Right atrium auricular region (tissue), 2 donors: ENCODE measurements at regions not wholly inside any gene's neighbourhood (a gene's known extent, or its start where the extent isn't known, plus 50 kb on each side); places are given as distances from the start of the nearest gene placed in this dataset.

Experiments used
- DNase-seq: peaks from one replicate; pipeline ENCODE4 v3.0.0-alpha.2; 2019; ENCODE audit warnings: low spot score
- H3K27ac ChIP-seq, 2 donors: fragments of 200-600 bp; sonication (generic); 1 replicate in 1 of 2; 2 replicates in 1 of 2; pipeline ENCODE4 v1.5.1; 2016 to 2019
- H3K27me3 ChIP-seq, 2 donors: fragments of 200-600 bp; sonication (generic); one replicate each; pipeline versions ENCODE4 v1.5.1 to v1.6.0; 2017 to 2019
- H3K36me3 ChIP-seq: fragments of 200-600 bp; sonication (generic); one replicate; pipeline ENCODE4 v1.5.1; 2016
- H3K4me1 ChIP-seq, 2 donors: fragments of 200-600 bp; sonication (generic); one replicate each; pipeline versions ENCODE4 v1.5.1 to v1.6.0; 2017 to 2019
- H3K4me3 ChIP-seq, 2 donors: fragments of 200-600 bp; sonication (generic); 1 replicate in 1 of 2; 2 replicates in 1 of 2; pipeline ENCODE4 v1.5.1; 2017 to 2019; ENCODE audit warnings: mild to moderate bottlenecking in 1 of 2, moderate library complexity in 1 of 2
- H3K9me3 ChIP-seq, 2 donors: fragments of 200-600 bp; sonication (generic); one replicate each; pipeline ENCODE4 v1.5.1; 2019
- TF ChIP-seq, protein P1 (sequence below), 2 donors: fragments of 200-600 bp; sonication (generic); IDR thresholded peaks; one replicate each; pipeline ENCODE4 v1.5.1; 2019; ENCODE audit warnings: antibody characterized with exemption in 2 of 2

DNA sequence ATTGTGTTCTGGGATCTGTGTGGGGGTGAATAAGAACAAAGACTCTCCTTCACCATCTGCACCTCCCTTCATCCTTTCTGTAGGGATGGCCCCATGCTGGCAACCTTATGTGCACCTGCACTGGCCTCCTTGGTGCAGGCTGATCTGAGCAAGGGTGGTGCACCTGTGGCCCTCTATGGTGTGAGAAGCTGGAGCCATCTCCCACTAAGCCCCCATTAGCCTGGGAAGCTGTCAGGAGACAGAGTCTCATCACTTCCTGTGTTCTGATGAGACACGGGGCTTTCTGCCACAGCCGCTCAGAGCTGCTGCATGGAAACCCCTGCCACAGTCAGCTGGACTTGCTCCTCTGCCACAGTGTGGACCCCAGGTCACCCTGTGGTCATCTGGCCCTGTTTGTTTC, 565.3 kb upstream of the SALL3 start:
- H3K36me3 ChIP-seq, result no peaks in the 10 kb centered on the region
- no peaks in the 10 kb centered on the region for H3K4me1 ChIP-seq
- no peak for DNase-seq
- TF ChIP-seq, protein P1, sequence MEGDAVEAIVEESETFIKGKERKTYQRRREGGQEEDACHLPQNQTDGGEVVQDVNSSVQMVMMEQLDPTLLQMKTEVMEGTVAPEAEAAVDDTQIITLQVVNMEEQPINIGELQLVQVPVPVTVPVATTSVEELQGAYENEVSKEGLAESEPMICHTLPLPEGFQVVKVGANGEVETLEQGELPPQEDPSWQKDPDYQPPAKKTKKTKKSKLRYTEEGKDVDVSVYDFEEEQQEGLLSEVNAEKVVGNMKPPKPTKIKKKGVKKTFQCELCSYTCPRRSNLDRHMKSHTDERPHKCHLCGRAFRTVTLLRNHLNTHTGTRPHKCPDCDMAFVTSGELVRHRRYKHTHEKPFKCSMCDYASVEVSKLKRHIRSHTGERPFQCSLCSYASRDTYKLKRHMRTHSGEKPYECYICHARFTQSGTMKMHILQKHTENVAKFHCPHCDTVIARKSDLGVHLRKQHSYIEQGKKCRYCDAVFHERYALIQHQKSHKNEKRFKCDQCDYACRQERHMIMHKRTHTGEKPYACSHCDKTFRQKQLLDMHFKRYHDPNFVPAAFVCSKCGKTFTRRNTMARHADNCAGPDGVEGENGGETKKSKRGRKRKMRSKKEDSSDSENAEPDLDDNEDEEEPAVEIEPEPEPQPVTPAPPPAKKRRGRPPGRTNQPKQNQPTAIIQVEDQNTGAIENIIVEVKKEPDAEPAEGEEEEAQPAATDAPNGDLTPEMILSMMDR (IDR thresholded peaks at IDR 0.05), result no peak
- H3K4me3 ChIP-seq, result no peak overlapping the region
- H3K9me3 ChIP-seq, result no peaks in the 10 kb centered on the region
- H3K27ac ChIP-seq, result no peak overlapping the region
- no peaks in the 10 kb centered on the region for H3K27me3 ChIP-seq

DNA sequence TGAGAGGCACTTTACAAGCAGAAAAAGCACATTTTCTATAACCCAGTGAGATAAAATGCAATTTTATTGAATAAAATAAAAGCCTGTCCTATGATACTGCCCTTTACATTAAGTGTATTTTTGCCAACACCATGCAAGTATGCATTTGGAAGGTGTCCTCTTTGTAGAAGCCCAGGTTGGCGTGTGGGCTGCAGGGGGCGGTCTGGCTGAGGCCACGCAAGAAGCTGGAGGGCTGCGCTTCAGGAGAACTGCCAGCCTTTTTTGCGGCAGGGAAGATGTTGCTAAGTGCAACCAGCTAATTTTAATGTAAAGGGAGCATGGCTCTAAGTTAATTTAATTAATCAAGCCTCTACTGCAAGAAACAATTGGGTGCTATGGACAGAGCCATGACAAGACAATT, 562.8 kb upstream of the SALL3 start:
- Histone ChIP-seq H3K36me3 (no peaks in the 10 kb centered on the region), H3K4me3 (no peak overlapping the region), H3K4me1 (no peaks in the 10 kb centered on the region), H3K27me3 (no peaks in the 10 kb centered on the region), H3K27ac (no peak overlapping the region), H3K9me3 (no peaks in the 10 kb centered on the region)
- TF ChIP-seq, protein P1 (IDR thresholded peaks at IDR 0.05), result no peak
- DNase-seq, result no peak

DNA sequence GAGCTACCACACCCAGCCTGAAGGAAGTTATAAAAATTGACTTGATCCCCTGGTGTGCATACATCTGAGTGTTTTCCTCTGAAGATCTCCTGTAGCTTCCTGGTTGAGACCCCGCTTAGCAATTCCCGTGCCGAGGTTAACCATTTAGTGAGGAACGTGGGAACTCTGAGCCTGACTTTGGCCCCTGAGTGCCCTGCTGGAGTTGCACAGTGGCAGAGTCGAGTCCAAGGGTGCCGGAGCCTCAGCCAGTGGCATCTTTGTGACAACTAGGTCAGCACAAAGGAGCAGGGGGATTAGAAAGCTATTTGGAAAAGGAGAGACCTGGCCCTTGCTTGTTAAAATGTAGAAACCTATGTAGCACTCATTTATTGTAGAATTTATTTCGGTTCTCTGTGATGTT, 561.2 kb upstream of the SALL3 start:
- no peak overlapping the region for H3K4me3 ChIP-seq
- no peaks in the 10 kb centered on the region for H3K9me3 ChIP-seq
- H3K36me3 ChIP-seq, result no peaks in the 10 kb centered on the region
- no peak overlapping the region for H3K27ac ChIP-seq
- H3K4me1 ChIP-seq, result no peaks in the 10 kb centered on the region
- H3K27me3 ChIP-seq, result no peaks in the 10 kb centered on the region
- TF ChIP-seq, protein P1 (IDR thresholded peaks at IDR 0.05), result no peak
- no peak for DNase-seq

DNA sequence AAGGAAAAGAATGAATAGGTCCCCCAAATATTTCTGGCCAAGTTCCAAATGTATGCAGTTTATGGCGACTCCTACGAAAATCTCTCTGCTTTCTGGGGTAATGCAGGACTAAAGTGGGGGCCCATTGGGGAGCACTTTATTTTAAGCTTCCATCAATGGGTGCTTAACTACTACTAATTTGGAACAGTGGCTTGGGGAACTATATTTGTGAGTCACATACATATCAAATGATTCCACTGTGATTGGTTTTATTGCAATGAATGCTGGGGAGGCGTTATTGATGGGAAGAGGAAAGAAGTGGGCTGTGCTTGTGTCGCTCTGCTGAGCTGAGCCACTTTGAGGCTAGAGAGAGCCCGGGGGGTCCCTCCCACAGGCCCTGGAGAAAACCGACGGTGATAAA, 560.4 kb upstream of the SALL3 start:
- H3K4me3 ChIP-seq, result no peak overlapping the region
- H3K9me3 ChIP-seq, result no peaks in the 10 kb centered on the region
- no peak for DNase-seq
- H3K27ac ChIP-seq, result no peak overlapping the region
- no peaks in the 10 kb centered on the region for H3K4me1 ChIP-seq
- no peaks in the 10 kb centered on the region for H3K27me3 ChIP-seq
- TF ChIP-seq, protein P1 (IDR thresholded peaks at IDR 0.05), result no peak
- H3K36me3 ChIP-seq, result no peaks in the 10 kb centered on the region

DNA sequence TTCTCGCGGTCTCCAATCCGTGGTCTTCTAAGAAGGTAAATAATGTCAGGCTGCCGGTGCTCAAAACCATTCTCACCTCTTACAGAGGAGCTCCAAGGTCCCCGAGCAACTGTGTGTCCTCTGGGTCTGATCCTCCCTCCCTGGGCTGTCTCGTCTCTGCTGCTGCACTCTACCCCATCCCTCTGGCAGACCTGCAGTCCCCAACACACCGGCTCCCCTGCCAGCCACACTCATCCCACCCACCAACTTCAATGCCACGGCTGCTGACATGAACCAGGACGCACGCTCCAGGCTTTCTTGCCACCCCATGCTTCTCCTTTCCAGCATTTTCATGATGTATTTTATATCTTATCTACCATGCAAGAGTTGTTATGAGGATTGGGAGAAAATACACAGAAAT, 559.5 kb upstream of the SALL3 start:
- DNase-seq, result no peak
- TF ChIP-seq, protein P1 (IDR thresholded peaks at IDR 0.05), result no peak

DNA sequence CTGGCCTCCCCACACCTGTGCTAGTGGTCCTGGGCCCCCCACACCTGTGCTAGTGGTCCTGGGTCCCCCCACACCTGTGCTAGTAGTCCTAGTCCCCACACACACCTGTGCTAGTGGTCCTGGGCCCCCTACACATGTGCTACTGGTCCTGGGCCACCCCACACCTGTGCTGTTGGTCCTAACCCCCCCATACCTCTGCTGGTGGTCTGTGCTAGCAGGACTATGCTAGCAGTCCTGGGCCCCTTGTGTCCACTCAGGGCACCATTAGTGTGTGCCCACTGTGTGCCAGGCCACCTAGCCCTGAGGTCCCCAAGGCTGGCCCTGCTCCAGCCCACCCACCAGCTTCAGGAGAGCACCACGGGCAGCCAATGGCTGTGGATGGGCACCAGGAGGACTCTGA, 558.2 kb upstream of the SALL3 start:
- Histone ChIP-seq H3K27ac (no peak overlapping the region), H3K27me3 (no peaks in the 10 kb centered on the region), H3K36me3 (no peaks in the 10 kb centered on the region), H3K4me3 (no peak overlapping the region), H3K4me1 (no peaks in the 10 kb centered on the region), H3K9me3 (no peaks in the 10 kb centered on the region)
- no peak for DNase-seq
- TF ChIP-seq, protein P1 (IDR thresholded peaks at IDR 0.05), result no peak

More for the DNA sequence above, 559.5 kb upstream of the SALL3 start:
- Histone ChIP-seq H3K4me3 (no peak overlapping the region), H3K4me1 (no peaks in the 10 kb centered on the region), H3K27ac (no peak overlapping the region), H3K9me3 (no peaks in the 10 kb centered on the region), H3K27me3 (no peaks in the 10 kb centered on the region), H3K36me3 (no peaks in the 10 kb centered on the region)
